Breast epithelium (tissue), 3 donors: ENCODE measurements at regions not wholly inside any gene's neighbourhood (a gene's known extent, or its start where the extent isn't known, plus 50 kb on each side); places are given as distances from the start of the nearest gene placed in this dataset.

Experiments
- CTCF ChIP-seq, 3 donors: fragments of 450-650 bp; IDR thresholded peaks; one replicate each; pipeline ENCODE4 v1.5.1; 2016 to 2017; ENCODE audit warnings: antibody characterized with exemption in 3 of 3, mild to moderate bottlenecking in 3 of 3, moderate library complexity in 3 of 3
- POLR2AphosphoS5 ChIP-seq, 3 donors: sonication (generic); formaldehyde crosslinking; IDR thresholded peaks; one replicate each; pipeline ENCODE4 v1.6.1; 2017; ENCODE audit warnings: antibody characterized with exemption in 3 of 3

DNA sequence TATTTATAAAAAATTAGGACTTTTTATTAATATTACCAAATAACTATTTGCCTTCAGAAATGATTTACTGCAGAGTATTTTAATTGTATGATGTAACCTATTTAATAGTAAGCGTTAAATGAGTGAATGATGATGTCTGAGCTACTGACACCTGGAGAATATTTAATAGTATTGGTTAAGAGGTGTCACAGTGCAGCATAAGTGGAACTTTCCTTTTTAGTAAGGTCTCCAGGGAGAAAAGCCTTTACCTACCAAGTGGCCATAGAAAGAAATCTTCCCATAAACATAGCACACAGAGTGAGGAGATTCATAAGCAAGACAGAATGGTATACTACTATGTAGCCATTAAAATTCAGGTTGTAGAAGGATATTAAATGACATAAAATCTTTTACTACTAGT lies 441.7 kb downstream of the TBL1XR1 start:
- TF ChIP-seq CTCF (IDR thresholded peaks at IDR 0.05) (no peak), POLR2AphosphoS5 (IDR thresholded peaks at IDR 0.05) (no peak)
